IMR-90 (cell line): ENCODE measurements at regions not wholly inside any gene's neighbourhood (a gene's known extent, or its start where the extent isn't known, plus 50 kb on each side); places are given as distances from the start of the nearest gene placed in this dataset.

ENCODE experiments used
- ATAC-seq: fragments of 200-7000 bp; cut with Tn5 transposase; 2 replicates; pipeline ENCODE4 v1.9.1; 2020; ENCODE audit warnings: low read depth, mild to moderate bottlenecking, moderate library complexity
- BruUV-seq: library from RNA; stranded (reverse); fragments of 400-500 nt; replicated peaks from 2 replicates; lab custom pipeline; 2021; lab: Mats Ljungman, UMichigan
- CTCF ChIA-PET: fragments of 300-600 bp; formaldehyde crosslinking; extraction: SDS; loops from one replicate; lab custom pipeline; 2021; ENCODE audit warnings: antibody characterized with exemption; lab: Yijun Ruan, JAX
- POLR2A ChIA-PET: fragments of 300-600 bp; sonication (Branson Sonifier 250); formaldehyde crosslinking; loops from one replicate; lab custom pipeline; 2022; ENCODE audit warnings: antibody characterized with exemption; ENCODE audit not compliant: unreplicated experiment; lab: Charles Lee
- DNase-seq: peaks from one replicate; pipeline ENCODE4 v3.0.0; 2013
- H2AFZ ChIP-seq: replicated peaks from 2 replicates; pipeline ENCODE3; 2013; ENCODE audit warnings: low read length, mild to moderate bottlenecking; ENCODE audit not compliant: poor library complexity
- H2AK5ac ChIP-seq: 2 replicates; pipeline ENCODE4 v1.6.1; 2013; ENCODE audit warnings: low read depth, low read length, inconsistent platforms
- H2AK9ac ChIP-seq: replicated peaks from 2 replicates; pipeline ENCODE3; 2013; ENCODE audit warnings: mild to moderate bottlenecking, low read depth, low read length, moderate library complexity; ENCODE audit not compliant: poor library complexity
- H2BK120ac ChIP-seq: 2 replicates; pipeline ENCODE4 v1.6.1; 2013; ENCODE audit warnings: low read depth, low read length, inconsistent platforms
- H2BK15ac ChIP-seq: 3 replicates; pipeline ENCODE4 v1.6.1; 2013; ENCODE audit warnings: low read depth, low read length, inconsistent platforms
- H2BK20ac ChIP-seq: 2 replicates; pipeline ENCODE4 v1.6.1; 2013; ENCODE audit warnings: low read depth, mild to moderate bottlenecking, inconsistent platforms, low read length, moderate library complexity
- H2BK5ac ChIP-seq: 2 replicates; pipeline ENCODE4 v1.6.1; 2013; ENCODE audit warnings: mild to moderate bottlenecking, low read depth, low read length, inconsistent platforms; ENCODE audit not compliant: poor library complexity, severe bottlenecking
- H3K14ac ChIP-seq: replicated peaks from 2 replicates; pipeline ENCODE4 v1.6.1; 2013; ENCODE audit warnings: low read depth, low read length, inconsistent platforms
- H3K18ac ChIP-seq: 2 replicates; pipeline ENCODE4 v1.6.1; 2013; ENCODE audit warnings: low read depth, low read length, control low read depth
- H3K23ac ChIP-seq: 2 replicates; pipeline ENCODE4 v1.6.1; 2013; ENCODE audit warnings: low read depth, low read length, inconsistent platforms
- H3K27ac ChIP-seq: 2 replicates; pipeline ENCODE4 v1.5.1; 2013; ENCODE audit warnings: mild to moderate bottlenecking, control low read depth, low read length; ENCODE audit not compliant: insufficient read depth
- H3K27me3 ChIP-seq: 2 replicates; pipeline ENCODE4 v1.6.1; 2013; ENCODE audit warnings: low read length; ENCODE audit not compliant: control insufficient read depth, insufficient read depth
- H3K36me3 ChIP-seq: 2 replicates; pipeline ENCODE4 v1.6.1; 2013; ENCODE audit warnings: low read length, mixed read lengths; ENCODE audit not compliant: control insufficient read depth, insufficient read depth
- H3K4ac ChIP-seq: 2 replicates; pipeline ENCODE4 v1.6.1; 2013; ENCODE audit warnings: low read depth, low read length, inconsistent platforms
- H3K4me1 ChIP-seq: 2 replicates; pipeline ENCODE4 v1.6.1; 2013; ENCODE audit warnings: low read length, mixed read lengths; ENCODE audit not compliant: control insufficient read depth, insufficient read depth
- H3K4me2 ChIP-seq: 2 replicates; pipeline ENCODE4 v1.6.1; 2013; ENCODE audit warnings: low read depth, mild to moderate bottlenecking, control low read depth, low read length, moderate library complexity
- H3K4me3 ChIP-seq: 2 replicates; pipeline ENCODE4 v1.5.1; 2013; ENCODE audit warnings: low read depth, mild to moderate bottlenecking, control low read depth, low read length, moderate library complexity; ENCODE audit not compliant: insufficient read depth
- H3K56ac ChIP-seq: 2 replicates; pipeline ENCODE4 v1.6.1; 2013; ENCODE audit warnings: low read length, inconsistent platforms; ENCODE audit not compliant: insufficient read depth; ENCODE audit errors: extremely low read depth
- H3K79me1 ChIP-seq, 2 experiments: 2 replicates each; pipeline ENCODE4 v1.6.1; 2013; ENCODE audit warnings: low read length in 2 of 2, inconsistent platforms in 1 of 2, low read depth in 1 of 2
- H3K9ac ChIP-seq: 2 replicates; pipeline ENCODE4 v1.6.1; 2013; ENCODE audit warnings: low read depth, low read length, control low read depth
- H3K9me1 ChIP-seq: 2 replicates; pipeline ENCODE4 v1.6.1; 2013; ENCODE audit warnings: low read length, inconsistent platforms; ENCODE audit not compliant: insufficient read depth
- H3K9me3 ChIP-seq: 2 replicates; pipeline ENCODE4 v1.6.1; 2013; ENCODE audit warnings: low read length; ENCODE audit not compliant: control insufficient read depth, insufficient read depth
- H4K20me1 ChIP-seq: 2 replicates; pipeline ENCODE4 v1.6.1; 2013; ENCODE audit warnings: low read length, inconsistent platforms; ENCODE audit not compliant: insufficient read depth
- H4K5ac ChIP-seq: 2 replicates; pipeline ENCODE4 v1.6.1; 2013; ENCODE audit warnings: mild to moderate bottlenecking, low read depth, low read length, control low read depth
- H4K8ac ChIP-seq, 2 experiments: 2 replicates each; pipeline ENCODE4 v1.6.1; 2013; ENCODE audit warnings: low read depth in 2 of 2, low read length in 2 of 2, control low read depth in 1 of 2, inconsistent platforms in 1 of 2
- H4K91ac ChIP-seq: 2 replicates; pipeline ENCODE4 v1.6.1; 2013; ENCODE audit warnings: low read depth, low read length, inconsistent platforms; ENCODE audit not compliant: insufficient read depth
- CEBPB ChIP-seq: IDR thresholded peaks from 2 replicates; pipeline ENCODE4 v1.6.1; 2012; ENCODE audit warnings: low read depth, low read length, improper control_type of control experiment
- FOS ChIP-seq: fragments of 150-350 bp; IDR thresholded peaks from 2 replicates; pipeline ENCODE4 v1.6.1; 2016; ENCODE audit warnings: low read depth, low read length
- MAFK ChIP-seq: IDR thresholded peaks from 2 replicates; pipeline ENCODE4 v1.6.1; 2012; ENCODE audit warnings: low read depth, low read length, improper control_type of control experiment
- NFE2L2 ChIP-seq: fragments of 150-350 bp; IDR thresholded peaks from 2 replicates; pipeline ENCODE4 v1.6.1; 2016; ENCODE audit warnings: low read depth, mild to moderate bottlenecking, low read length
- POLR2A ChIP-seq: IDR thresholded peaks from 2 replicates; pipeline ENCODE4 v1.6.1; 2012; ENCODE audit warnings: mild to moderate bottlenecking, low read depth, low read length
- dilution Hi-C: fragments of 300-500 bp; cut with HindIII; formaldehyde crosslinking; loops from one replicate; pipeline ENCODE4 v1.14.3; 2018; ENCODE audit warnings: low sequenced_read_pairs; ENCODE audit not compliant: unreplicated experiment
- in situ Hi-C: fragments of 300-500 bp; cut with MboI; formaldehyde crosslinking; loops from 3 replicates; pipeline ENCODE4 v1.14.3; 2019; ENCODE audit warnings: low sequenced_read_pairs, inconsistent platforms, mixed read lengths
- intact Hi-C: fragments of 100-400 bp; cut with micrococcal nuclease; formaldehyde crosslinking; loops from 2 replicates; pipeline ENCODE4 v1.10.0; 2022
- TF ChIP-seq, protein P1 (sequence below): fragments of 150-350 bp; IDR thresholded peaks from 2 replicates; pipeline ENCODE4 v1.6.1; 2017; ENCODE audit warnings: mild to moderate bottlenecking, antibody characterized with exemption, low read length, low read depth
- TF ChIP-seq, protein P2 (sequence below): conservative IDR thresholded peaks from 2 replicates; pipeline ENCODE4 v1.5.1; 2012; ENCODE audit warnings: mild to moderate bottlenecking, low read depth, low read length, improper control_type of control experiment

DNA sequence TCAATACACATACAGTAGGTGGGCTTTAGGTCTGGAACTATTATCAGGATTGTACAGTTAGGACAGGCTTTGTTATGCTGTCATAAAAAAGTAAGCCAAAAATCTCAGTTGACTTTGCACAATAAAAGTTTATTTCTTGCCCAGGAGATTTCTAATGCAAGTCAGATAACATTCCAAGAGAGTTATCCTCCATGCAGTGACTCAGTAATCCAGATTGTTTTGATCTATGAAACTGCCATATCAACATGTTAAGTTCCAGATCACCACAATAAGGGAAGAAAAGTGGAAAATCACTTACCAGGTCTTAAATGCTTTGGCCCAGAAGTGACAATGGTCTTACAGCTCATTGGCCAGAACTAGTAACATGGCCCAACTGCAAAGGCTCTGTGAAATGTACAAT is 636.2 kb upstream of the KLF12 start:
- H2BK5ac ChIP-seq, result peak overlapping the region; percentile 90
- dilution Hi-C loops (no loop called here), intact Hi-C loops (loop anchor here (5.0 to 10.0 kb wide), 4 partner anchors 446 to 852 kb away; partner anchors contain the start of gene KLF12), in situ Hi-C loops (no loop called here)
- ChIA-PET POLR2A (no interaction called here), CTCF (no interaction called here)
- peak overlapping the region in 1 of 2 experiments; percentile 77; a peak in 2 of 4 replicates for H4K8ac ChIP-seq
- peak overlapping the region; percentile 86 for H2BK20ac ChIP-seq
- H3K14ac ChIP-seq, result peak overlapping the region; percentile 78; the same call in 1 of the 2 replicates
- H3K9ac ChIP-seq, result no peak overlapping the region
- no peaks in the 10 kb centered on the region for H3K27me3 ChIP-seq
- H3K4ac ChIP-seq, result peak overlapping the region; percentile 78
- H4K5ac ChIP-seq, result peak overlapping the region; percentile 71; the same call in 1 of the 2 replicates
- no peak overlapping the region for H2AK9ac ChIP-seq
- H3K36me3 ChIP-seq, result no peaks in the 10 kb centered on the region
- no peak overlapping the region for H3K56ac ChIP-seq
- 0 out of 2 replicates have a peak overlapping the region, but pooled peaks have one; percentile 37 for H4K91ac ChIP-seq
- H3K4me2 ChIP-seq, result peak overlapping the region; percentile 70; the same call in 1 of the 2 replicates
- no peaks in the 10 kb centered on the region for H3K9me1 ChIP-seq
- H3K4me1 ChIP-seq, result peaks cover 11% of the 10 kb centered on the region
- H3K23ac ChIP-seq, result no peak overlapping the region
- BruUV-seq, result no TSS peak
- H2BK15ac ChIP-seq, result peak overlapping the region; percentile 53; the same call in 2 of the 3 replicates
- H2AK5ac ChIP-seq, result peak overlapping the region; percentile 69; the same call in 1 of the 2 replicates
- no peak overlapping the region for H2AFZ ChIP-seq
- H4K20me1 ChIP-seq, result no peaks in the 10 kb centered on the region
- H3K4me3 ChIP-seq, result no peak overlapping the region
- H3K18ac ChIP-seq, result peak overlapping the region; percentile 95; the same call in 1 of the 2 replicates
- DNase-seq (peak; percentile 94), ATAC-seq (peak; percentile 60)
- peak overlapping the region; percentile 37; the same call in 1 of the 2 replicates for H3K27ac ChIP-seq
- no peaks in the 10 kb centered on the region for H3K9me3 ChIP-seq
- TF ChIP-seq POLR2A (no peak), MAFK (peak; percentile 20; the same call in 1 of the 2 replicates), NFE2L2 (peak; percentile 66; the same call in 1 of the 2 replicates), FOS (peak; percentile 83), CEBPB (peak; percentile 78)
- TF ChIP-seq, protein P1, sequence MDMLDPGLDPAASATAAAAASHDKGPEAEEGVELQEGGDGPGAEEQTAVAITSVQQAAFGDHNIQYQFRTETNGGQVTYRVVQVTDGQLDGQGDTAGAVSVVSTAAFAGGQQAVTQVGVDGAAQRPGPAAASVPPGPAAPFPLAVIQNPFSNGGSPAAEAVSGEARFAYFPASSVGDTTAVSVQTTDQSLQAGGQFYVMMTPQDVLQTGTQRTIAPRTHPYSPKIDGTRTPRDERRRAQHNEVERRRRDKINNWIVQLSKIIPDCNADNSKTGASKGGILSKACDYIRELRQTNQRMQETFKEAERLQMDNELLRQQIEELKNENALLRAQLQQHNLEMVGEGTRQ, result peak; percentile 39; the same call in 1 of the 2 replicates
- TF ChIP-seq, protein P2, sequence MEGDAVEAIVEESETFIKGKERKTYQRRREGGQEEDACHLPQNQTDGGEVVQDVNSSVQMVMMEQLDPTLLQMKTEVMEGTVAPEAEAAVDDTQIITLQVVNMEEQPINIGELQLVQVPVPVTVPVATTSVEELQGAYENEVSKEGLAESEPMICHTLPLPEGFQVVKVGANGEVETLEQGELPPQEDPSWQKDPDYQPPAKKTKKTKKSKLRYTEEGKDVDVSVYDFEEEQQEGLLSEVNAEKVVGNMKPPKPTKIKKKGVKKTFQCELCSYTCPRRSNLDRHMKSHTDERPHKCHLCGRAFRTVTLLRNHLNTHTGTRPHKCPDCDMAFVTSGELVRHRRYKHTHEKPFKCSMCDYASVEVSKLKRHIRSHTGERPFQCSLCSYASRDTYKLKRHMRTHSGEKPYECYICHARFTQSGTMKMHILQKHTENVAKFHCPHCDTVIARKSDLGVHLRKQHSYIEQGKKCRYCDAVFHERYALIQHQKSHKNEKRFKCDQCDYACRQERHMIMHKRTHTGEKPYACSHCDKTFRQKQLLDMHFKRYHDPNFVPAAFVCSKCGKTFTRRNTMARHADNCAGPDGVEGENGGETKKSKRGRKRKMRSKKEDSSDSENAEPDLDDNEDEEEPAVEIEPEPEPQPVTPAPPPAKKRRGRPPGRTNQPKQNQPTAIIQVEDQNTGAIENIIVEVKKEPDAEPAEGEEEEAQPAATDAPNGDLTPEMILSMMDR, result no peak
- peak overlapping the region; percentile 76 for H2BK120ac ChIP-seq
- no peaks in the 10 kb centered on the region for H3K79me1 ChIP-seq
